GM18511 (cell line): ENCODE measurements at regions not wholly inside any gene's neighbourhood (a gene's known extent, or its start where the extent isn't known, plus 50 kb on each side); places are given as distances from the start of the nearest gene placed in this dataset.
"Not testable (repeated sequence)": the region's sequence is repeated elsewhere in the genome, so short reads cannot be mapped to it uniquely, and the experiment has no call there.

Experiments
- ATAC-seq: cut with Tn5 transposase; IDR thresholded peaks from one replicate; pipeline ENCODE4 v1.9.1; 2021; ENCODE audit warnings: mild to moderate bottlenecking, moderate library complexity; ENCODE audit not compliant: unreplicated experiment

DNA sequence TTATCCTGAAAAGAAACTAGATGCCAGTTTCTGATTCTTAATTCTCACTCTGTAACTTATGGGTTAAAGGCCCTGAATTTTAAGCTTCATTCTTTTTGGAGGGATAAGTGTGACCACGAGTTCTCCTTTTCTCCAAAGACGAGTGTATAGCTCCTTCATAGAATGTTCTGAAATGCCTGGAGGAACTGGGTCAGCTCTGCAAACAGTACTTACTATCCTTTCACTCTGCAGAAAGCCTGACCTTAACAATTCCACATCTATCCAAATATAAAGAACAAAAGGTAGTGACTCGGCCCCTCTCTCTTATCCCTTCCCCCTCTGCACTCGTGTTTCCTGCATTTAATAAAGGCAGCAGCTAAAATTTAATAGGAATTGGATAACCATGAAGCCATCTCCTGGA is 150.5 kb downstream of the LYPLAL1 start:
- no peak for ATAC-seq

DNA sequence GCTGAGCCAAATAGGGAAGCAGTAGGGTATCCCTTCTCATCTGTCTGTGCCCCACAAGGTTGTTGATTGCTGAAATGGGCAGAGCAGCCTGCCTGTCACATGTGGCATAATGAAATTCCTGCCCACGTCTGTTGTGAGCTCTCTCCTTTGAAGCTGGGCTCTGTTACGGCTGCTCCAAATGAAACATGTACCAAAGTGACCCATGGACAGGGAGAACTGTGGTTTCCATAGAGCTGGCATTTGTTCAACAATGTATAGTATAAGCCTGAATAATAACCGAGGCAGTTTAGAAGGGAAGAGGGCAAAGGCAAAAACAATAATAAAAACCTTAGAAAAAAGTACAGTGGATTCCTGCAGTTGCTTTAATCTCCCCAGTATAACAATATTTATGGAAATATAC is 149.7 kb downstream of the LYPLAL1 start:
- no peak for ATAC-seq

DNA sequence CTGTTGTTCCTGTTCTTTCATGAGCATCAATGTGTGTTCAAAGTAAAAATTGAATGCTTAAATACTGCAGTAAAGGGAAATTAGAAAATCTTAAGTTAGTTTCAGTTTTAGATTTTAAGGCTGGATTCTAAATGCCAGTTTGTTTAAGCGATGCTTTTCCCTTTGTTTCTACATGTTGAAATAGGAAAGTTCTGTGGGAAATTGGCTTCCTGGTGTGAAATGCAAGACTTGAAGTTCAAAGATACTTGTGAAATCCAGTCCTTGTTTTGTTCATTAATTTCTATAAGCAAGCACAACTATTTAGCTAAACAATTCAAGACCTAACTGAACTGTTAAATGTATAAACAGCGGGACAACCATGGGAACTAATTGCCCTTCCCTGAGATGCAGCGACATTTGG is 149.1 kb downstream of the LYPLAL1 start:
- ATAC-seq: no peak

DNA sequence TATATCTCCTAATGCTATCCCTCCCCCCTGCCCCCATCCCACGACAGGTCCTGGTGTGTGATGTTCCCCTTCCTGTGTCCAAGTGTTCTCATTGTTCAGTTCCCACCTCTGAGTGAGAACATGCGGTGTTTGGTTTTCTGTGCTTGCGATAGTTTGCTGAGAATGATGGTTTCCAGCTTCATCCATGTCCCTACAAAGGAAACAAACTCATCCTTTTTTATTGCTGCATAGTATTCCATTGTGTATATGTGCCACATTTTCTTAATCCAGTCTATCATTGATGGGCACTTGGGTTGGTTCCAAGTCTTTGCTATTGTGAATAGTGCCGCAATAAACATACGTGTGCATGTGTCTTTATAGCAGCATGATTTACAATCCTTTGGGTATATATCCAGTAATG is 146.9 kb downstream of the LYPLAL1 start:
- not testable (repeated sequence) for ATAC-seq

DNA sequence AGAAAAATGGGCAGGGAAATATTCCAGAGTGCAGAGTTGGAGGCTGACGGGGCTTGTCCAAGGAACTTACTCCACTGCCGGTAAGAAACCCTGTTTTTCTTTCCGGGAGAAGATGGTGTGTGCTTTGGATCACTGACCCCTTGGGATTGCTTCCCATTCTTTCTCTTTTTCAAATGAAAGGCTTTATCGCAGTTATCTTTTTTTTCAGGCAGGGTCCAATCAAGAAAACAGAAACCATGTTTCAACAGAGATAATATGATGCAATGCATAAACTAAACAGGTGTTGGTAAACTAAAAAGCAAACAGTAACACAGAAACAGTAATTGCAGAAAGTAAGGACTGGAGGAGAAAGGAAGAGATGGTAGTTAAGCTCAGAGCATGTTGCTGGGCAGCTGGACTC is 145.1 kb downstream of the LYPLAL1 start:
- no peak for ATAC-seq

DNA sequence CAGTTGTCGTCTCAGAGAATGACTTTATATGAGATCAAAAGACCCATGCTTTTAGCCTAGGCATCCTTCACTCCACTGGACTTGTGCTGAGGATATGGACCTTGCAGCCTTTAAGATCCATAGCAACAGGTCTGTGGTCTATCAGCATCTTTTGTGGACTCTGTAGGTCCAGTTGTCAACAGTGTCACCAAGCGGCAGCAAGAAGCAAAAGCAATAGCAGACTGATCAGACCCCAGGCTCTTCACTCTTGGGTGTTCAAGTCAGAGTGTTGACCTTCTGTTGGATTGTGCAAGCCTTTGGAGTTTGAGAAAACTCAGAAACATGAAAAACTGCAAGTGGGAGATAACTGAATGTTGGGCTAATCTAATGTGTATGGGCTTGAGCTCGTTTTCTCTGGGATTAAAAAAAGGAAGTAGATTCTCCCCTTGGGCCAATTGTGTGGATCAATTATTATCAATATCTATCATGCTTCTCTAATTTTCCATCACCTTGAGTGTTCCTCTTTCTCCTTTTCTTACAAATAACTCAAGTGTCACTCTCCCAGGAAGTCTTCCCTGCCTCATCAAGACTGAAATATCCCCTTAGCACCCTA is 144.2 kb downstream of the LYPLAL1 start:
- peak; percentile 97 for ATAC-seq

DNA sequence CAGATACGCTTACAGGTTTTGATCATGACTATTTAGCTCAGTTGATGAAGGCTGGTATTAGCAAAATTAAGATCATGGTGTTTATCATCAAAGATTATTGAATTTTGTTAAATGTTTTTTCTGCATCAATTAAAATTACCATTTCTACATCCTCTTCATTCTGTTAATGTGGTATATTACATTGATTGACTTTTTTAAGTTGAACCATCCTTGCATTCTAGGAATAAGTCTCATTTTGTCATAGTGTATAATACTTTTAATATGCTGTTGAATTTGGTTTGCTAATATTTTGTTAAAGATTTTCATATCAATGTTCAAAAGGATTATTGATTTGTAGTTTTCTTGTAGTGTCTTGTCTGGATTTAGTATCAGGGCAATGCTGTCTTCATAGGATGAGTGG is 142.4 kb downstream of the LYPLAL1 start:
- ATAC-seq: no peak

DNA sequence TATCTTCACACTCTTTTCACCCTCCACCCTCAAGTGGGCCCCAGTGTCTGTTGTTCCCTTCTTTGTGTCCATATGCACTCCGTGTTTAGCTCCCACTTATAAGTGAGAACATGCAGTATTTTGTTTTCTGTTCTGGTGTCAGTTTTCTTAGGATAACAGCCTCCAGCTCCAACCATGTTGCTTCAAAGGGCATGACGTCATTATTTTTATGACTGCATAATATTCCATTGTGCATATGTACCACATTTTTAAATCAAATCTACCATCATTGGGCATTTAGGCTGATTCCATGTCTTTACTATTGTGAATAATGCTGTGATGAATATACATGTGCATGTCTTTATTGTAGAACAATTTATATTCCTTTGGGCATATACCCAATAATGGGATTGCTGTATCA is 140.3 kb downstream of the LYPLAL1 start:
- ATAC-seq: no peak

DNA sequence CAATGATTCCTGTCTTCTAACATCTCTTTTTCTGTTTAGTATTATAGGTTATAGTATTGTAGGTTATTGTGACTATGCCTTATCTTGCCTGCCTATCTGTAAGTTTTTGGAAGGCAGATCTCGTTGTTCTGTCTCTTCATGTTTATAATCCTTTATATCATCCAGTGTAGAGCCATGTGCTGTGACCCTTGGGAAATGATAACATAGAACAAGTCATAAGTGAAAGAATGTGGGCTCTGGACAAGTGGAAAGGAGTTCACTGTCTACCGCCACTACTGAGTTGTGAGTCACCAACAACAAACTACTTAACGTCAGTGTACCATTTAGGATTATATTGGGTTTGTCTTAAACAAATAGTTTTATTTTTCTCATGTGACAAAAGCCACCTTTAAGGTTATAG is 139.3 kb downstream of the LYPLAL1 start:
- ATAC-seq: no peak

DNA sequence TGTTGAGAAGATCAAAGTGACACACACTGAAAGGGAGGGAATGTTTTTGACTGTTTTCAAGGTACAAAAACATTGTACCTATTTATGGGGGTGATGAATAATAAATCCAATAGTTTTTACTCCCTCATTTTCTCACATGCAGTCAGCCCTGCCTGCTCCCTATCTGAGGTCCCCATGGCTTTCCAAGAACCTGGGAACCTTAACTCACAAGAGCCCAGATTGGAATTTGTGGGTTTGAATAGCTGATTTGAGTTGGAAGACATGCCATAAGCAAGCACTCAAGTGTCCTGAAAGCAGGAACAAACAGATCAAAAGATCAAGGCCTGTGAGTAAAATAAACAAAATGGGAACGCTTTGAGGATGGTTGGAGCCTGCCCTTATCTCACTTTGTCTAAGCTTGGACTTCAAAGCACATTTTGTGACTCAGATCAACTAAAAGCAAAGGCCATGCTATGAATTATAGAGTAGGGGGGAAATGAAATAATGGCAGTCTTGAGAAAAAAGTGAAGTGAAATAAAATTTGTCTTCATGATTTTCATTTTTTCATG is 136.6 kb downstream of the LYPLAL1 start:
- ATAC-seq: no peak

DNA sequence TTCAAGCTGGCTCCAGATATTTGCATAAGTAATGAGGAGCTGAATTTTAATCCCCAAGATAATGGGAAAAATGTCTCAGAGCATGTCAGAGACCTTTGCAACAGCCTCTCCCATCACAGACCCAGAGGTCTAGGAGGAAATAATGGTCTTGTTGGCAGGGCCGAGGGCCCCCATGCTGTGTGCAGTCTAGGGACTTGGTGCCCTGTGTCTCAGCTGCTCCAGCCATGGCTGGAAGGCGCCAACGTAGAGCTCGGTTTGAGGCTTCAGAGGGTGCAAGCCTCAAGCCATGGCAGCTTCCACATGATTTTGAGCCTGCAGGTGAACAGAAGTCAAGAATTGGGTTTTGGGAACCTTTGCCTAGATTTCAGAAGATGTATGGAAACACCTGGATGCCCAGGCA is 134.7 kb downstream of the LYPLAL1 start:
- no peak for ATAC-seq

DNA sequence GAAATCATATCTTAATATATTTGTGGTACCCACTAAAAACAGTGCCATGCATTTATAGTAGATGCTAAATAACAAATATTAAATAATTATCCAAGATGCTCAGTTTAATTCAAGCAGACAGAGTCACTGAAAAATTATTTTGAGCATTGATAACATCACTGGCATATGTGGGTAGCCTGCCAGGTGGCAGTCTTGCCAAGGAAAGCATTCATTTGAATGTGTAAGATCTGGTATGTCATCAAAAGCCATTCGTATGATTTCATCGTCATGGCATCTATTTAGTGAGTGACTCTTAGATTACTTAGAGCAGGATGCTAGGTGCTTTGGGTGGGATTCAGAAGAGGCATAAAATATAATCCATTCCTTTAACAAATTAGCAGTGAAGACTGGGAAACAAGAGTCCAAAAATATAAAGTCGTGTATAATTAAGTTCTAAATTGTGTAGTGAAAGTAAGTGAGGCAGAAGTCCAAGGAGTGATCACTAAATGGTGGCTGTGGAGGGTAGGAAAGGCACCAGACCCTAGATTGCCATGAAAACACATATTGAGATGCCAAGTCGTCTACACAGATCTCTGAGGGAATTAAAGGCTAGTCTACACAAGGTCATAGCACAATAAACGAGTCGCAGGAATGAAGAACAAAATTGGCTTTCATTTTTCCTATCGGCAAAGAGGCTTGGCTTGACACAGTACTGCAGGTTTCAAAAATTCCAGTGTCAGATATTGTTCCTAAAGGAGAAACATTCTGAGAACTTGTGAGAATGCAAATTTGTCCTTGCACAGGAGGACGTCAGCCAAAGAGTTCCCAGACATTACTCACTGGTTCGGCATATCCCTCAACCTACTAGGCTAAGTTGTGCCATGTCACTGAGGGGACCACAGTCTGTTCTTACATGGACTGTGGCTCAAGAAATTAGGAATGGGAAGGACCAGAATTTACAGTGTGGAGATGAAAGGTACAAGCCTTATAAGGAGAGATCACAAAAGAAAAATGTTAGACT is 130.8 kb downstream of the LYPLAL1 start:
- no peak for ATAC-seq

DNA sequence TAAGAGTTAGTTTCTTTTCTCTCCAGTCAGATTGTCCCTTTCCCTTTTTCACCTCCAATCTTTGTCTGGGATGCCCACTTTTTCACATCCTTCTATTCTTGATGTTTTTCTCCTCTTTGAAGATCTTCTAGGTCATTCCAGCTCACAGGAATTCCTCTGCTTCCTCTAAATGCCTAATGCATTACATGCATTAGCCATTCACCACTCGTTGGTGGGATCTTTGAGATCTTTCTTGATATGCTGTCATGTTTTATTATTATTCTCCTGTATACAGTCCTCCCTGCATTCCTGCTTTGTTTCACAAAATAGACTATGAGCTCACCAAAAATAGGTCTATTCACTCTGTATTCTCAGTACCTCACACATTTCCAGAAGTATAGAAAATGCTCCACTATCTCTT is 129.0 kb downstream of the LYPLAL1 start:
- no peak for ATAC-seq

DNA sequence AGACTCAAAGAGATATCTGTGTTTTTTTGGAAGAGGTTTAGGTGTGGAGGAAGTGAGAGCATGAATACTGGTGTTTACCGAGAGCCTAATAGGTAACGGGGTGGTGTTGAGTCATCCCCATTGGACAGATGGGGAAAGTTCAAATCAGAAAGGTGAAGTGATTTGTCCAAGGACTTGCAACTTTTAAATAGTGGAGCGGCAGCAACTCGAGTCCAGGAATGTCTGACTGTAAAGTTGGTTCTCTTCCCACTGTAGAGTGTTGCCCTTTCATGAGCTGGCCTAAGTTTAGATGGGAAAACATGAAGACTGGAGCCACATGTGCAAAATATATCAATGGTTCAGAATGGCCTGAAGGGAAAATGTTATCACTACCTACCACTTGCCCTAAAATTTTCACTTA is 125.7 kb downstream of the LYPLAL1 start:
- ATAC-seq: no peak

DNA sequence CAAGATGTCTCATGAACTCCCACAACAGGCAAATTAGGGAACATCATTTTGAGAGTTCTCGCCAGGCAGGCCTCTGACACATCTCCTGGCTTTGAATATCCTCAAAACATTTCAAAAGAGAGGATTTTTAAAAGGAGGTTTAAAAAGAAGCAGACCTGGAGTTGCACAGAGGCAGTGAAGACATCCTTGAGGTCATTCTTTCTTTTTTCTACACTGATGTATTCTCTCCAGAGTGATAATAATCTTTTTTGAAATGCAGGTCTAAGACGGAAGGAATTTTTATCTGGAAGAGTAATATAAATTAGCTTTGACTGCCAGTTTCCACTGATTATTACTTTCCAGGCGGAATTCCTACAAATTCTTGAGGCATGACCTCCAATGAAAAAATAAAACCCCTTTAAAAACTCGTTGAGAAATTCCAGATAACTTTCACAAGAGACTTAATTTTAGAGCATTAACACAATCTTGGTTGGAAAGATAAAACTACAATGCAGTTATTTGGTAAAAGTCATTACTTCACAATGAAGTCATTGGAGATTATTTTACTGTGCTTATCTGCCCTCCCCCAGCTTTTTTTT is 125.0 kb downstream of the LYPLAL1 start:
- ATAC-seq: no peak

DNA sequence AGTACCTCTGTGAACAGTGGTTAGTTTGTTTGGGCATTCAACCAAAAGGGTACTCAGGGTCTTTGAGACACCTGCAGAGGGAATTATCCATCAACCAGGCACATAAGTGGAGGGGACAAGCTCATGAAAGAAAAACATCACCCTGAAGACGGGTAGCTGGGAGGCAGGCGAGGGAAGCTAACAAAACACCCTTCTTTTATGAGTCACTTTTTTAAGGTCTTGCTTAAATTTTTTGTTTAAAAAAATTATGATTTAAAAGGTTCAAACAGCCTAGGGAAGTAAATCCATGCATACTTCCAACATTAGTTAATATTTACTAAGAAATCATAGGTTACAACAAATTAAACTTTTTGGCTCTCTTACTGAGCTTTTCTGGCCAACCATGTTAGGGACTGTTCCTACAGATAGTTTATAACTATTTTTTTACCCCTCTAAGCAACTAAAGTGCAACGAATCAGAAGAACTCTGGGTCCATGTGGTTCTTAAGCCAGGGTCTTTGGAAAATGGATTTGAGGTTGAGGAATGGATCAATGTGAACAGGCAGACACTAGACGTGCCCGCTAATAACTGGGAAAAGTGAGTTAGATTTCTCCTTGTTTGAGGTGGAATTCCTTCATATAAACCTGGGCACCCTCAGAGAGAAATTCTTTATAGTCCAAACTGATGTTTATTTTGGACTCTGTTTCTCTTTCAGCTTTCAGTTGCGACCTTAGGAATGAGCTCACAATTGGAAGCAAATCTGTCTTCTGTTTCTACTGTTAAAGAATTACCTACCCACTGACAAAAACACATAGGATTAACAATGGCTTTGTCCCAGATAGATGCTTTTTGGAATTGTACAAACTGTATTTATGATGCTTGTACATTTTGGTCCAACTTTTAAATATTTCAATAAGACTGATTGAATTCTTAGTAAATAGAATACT is 123.0 kb downstream of the LYPLAL1 start:
- ATAC-seq: no peak

DNA sequence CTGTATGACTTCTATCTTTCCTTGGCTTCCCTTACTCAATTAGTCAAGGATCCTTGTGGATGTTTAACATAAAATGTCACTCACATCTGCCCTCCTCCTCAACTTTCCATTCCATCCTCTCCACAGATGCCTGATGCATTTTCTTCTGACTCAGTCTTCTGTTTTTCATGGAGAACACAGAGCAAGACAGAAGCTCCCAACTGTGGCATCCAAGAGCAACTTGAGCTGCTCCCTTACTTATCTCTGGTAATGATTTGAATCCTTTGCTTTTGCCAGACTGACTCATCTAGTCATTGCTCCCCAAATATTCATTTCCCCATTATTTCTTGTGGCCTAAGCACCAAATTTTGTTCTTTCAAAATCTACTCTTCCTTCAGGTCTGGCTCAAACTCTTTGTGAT is 120.6 kb downstream of the LYPLAL1 start:
- no peak for ATAC-seq

DNA sequence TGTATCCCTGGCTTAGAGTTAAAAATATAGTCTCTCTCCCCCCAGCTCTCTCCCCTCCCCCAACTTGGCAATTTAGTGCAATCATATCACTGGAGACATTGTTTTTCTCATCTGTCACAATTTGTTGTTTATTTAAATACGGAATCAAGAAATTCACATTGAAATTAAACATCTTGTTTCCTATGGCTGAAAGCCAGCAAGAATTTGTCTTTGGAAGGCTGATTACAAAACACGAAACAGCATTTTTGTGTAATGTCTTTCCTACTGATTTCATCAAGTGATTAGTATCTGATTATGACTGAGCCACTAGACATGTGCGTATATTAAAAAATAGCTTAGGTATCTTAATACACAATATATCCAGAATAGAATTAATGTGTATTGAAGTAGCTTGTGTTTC is 119.7 kb downstream of the LYPLAL1 start:
- no peak for ATAC-seq

DNA sequence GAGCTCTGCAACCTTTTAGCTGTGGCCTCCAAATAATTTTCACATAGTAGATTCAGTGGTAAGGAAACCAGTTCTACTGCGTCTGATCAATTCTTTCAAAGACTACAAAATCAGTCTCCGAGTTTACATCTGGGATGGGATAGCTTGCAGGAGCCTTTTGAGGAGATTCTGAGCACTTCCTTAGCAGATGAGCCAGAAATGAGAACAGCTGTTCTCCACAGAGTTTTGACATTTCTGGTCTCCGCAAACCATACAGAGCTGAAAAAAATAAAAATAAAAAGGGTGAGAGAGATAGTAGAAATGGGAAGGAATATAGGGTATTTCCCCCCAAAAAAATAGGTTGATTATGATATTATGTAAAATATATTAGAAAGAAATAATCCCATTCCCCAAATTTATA is 119.3 kb downstream of the LYPLAL1 start:
- no peak for ATAC-seq

DNA sequence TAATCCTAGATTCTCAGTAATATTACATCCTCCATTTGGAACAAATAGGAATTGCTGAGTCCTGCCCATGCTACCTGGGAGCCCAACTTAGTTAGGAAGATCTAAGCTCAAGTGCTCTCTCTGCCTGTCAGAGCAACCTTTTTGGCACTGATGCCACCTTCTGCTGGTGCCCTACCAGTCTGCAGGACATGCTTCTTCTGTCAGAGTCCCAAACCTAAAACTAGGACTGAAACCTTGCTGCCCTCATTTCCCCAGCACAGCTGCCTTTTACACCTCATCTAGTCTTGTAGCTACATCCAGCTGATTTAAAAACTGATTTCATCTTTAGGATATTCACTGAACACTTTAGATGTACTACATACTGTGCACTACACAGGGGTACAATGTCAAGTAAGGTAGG is 118.7 kb downstream of the LYPLAL1 start:
- ATAC-seq: no peak

DNA sequence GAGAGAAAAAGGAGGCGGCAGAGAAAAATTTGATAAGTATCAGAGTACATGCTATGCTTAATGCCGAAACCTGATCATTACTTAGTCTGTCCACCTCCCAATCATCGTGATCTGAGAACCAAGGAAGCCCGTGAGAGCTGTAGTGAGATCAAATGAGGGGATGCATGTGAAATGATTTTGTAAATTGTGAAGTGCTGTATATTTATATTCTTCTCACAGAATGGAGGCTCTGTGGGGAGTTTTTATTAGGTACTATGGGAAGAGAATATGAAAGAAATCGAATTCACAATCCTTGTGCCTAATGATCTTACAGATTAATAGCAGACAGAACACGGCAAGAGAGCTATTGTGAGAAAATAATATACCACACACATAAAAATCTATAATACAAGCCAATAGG is 115.5 kb downstream of the LYPLAL1 start:
- no peak for ATAC-seq
